NCI-H1105 treated with DMSO at 0.1 percent for 48 hours (cell line): ENCODE measurements at regions not wholly inside any gene's neighbourhood (a gene's known extent, or its start where the extent isn't known, plus 50 kb on each side); places are given as distances from the start of the nearest gene placed in this dataset.
A peak's percentile ranks its signal among the peaks of the same experiment; 100 is the strongest.

Experiments
- DNase-seq: peaks from one replicate; lab custom pipeline; 2025; lab: John Stamatoyannopoulos, UW

DNA sequence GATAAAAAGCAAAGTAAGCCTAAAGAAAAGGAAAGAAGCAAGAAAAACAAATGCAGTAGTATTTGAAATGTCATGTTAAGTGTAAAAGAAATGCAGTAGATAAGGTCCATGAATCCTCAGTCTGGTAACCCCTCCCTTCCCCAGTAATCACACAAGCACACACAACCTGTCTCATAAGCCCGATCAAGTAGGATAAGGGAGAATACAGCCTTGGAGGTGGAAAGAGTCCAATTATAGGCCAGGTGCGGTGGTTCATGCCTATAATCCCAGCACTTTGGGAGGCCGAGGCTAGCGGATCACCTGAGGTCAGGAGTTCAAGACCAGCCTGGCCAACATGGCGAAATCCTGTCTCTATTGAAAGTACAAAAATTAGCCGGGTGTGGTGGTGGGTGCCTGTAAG lies 117.9 kb downstream of the GADD45G start:
- DNase-seq: no peak

DNA sequence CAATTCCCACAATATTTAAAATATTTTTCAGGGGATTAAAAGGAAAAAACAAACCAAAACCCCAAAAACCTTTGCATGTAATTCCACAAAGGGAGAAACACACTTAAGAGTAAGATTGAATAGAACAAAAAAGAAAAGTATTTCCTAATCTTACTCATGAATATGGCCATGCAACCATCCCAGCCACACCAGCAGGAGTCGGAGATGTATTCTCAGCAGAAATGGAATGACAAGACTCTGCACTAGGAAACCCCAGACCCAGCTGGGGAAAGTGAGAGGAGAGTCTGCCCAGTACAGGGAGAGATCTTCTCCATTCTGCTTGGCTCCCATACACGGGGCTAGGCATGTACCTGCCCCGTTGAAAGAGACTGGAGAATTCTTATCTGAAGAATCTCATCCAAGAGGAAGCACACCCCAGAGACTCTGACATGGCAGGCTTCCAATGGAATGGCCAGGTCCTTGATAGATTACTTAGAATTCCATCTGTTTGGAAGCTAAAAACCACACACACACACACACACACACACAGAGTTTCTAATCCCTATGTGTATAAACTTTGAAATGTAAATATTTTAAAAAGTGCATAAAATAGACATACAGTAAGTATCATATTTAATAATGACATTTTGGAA lies 118.8 kb downstream of the GADD45G start:
- peak; percentile 12 for DNase-seq

- DNase-seq: no peak
Measured at GRCh38 chr9:89724659-89725058, 119.8 kb downstream of the GADD45G start.

- DNase-seq: no peak
Measured at GRCh38 chr9:89725271-89725670, 120.5 kb downstream of the GADD45G start.

GRCh38 chr9:89729954-89730530 lies 125.2 kb downstream of the GADD45G start:
- DNase-seq: no peak

DNA sequence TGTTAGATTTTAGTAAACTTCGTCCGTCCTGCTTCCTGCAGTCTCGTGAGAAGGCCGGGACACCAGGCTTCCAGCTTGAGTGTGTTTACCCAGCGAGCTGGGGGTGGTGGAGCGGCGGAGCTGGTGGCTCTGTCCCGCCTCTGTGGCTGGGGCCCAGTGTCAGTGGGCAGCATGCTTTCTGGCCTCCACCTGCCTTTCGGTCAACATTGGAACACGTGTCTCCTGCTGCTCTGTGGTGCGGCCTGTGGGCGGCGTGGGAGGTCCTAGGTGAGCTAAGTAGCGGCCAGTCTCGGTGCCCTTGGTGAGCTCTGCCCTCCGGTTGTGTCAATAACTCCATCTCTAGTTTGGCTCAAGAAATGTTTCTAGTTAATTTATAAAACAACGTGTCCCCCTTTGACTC lies 125.9 kb downstream of the GADD45G start:
- DNase-seq: no peak

DNA sequence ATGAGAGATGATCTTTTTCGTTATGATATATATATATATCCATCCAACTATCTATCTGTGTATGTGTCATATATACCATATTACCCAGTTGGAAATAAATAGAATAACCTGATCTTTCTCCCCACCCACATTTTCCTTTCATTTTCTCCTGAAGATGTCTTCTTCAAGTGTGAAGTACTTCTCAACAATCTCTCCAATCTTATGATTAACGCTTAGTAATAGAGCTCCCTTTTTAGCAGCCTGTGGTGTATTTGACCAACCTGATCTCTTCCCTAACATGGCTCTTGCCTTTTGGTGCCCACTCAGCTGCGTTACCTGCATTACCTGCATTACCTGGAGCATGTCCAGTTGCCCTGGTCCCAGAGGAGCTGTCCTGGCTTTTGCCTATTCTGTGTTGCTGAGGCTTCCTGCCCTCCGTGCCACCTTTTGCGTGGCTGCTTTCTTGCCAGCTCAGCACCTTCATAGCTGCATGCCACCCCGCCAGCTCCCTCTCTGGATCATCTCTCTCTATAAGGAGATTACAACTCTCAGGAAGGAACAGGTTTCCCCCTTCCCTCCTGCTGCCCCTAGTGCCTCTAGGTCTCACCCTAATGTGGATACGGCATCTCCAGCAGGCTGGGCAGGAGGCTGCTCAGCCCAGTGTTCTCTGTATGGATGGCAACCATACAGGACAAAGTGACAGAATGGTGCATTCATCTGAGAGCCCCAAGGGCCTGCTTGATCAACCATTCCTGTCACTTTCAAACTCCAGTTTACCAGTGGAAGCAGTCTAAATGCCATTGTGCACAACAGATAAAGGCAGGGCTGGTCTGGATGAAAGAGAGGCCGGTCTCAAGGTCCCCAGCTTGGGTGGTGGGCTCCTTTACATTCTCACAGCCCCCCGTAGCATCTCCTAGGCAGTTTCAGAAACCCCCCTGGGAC lies 126.7 kb downstream of the GADD45G start:
- no peak for DNase-seq

GRCh38 chr9:89732295-89732938 lies 127.6 kb downstream of the GADD45G start:
- DNase-seq: peak; percentile 4

DNA sequence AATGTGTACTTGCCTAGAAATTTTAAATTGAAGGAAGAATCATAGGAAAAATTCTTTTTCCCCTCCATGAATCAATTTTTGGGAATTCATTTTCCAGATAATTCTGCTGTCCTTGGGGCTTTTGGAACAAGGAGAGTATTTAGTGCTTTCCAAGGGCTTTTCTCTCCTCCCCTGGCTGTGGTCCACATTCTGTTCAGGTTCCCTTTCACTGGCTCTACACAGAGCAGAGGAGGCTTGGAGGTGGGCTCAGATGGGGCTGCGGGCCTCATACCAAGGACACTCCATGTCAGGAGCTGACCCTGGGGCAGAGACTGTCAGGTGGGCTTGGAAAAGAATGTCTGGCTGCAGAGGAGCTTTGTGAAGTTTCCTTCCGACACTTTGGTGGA lies 128.1 kb downstream of the GADD45G start:
- DNase-seq: no peak

GRCh38 chr9:89734600-89735041 lies 129.8 kb downstream of the GADD45G start:
- DNase-seq: no peak

DNA sequence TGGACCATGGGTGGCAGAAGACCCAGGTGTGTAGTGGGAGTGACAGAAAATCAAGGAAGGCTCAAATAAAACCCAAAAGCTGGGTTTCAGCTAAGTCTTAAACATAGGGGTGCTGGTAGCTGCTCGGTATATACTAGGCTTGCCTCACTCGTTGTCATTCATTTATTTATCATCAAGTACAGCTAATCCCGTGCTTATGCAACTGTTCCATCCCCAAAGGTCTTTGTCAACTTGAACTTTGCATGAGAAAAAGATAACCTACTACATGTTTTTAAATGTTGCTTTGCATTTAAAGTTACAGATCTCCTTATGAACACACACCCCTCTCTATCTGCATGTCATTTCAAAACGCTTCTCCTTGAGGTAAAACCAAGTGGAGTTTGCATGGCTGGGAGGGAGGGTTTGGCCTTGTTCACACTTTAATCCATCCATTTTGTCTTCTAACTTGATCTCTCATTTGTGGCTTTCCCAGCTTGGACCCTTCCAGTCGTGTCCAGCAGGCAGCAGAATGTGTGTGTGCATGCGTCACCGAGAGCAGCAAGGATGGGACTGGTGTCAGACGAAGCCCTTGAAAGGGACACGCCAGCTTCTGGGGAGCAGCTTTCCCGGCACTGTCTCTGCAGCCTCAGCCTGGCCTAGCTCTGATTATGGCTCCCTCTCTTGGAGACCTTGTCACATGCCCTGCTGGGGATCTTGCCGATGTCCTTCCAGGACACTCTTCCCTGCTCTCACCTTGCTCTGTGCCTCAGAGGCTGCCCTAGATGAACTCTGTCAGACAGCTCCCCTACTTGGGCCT lies 133.5 kb downstream of the GADD45G start:
- DNase-seq: no peak

GRCh38 chr9:89739511-89739910 lies 134.7 kb downstream of the GADD45G start:
- DNase-seq: no peak

- DNase-seq: no peak
Measured at GRCh38 chr9:89739916-89740315, 135.1 kb downstream of the GADD45G start.

DNA sequence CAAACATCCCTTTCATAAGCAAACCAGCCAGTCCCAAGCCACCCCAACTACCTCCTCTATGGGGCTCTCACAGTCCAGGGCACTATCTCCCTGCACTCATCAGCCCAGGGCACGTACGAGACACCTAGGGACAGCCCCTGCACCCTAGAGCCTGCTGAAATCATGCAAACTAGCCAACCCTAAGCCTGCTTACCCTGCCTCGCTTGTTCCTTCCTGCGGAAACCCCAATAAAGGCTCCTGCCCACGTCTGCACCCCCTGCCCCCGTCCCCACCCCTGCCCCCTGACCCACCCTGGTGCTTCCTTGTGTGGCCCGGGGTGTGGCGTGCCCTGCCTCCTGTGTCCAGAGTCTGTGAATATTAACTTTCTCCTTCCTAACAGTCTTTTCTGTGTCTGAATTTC lies 135.9 kb downstream of the GADD45G start:
- no peak for DNase-seq

DNA sequence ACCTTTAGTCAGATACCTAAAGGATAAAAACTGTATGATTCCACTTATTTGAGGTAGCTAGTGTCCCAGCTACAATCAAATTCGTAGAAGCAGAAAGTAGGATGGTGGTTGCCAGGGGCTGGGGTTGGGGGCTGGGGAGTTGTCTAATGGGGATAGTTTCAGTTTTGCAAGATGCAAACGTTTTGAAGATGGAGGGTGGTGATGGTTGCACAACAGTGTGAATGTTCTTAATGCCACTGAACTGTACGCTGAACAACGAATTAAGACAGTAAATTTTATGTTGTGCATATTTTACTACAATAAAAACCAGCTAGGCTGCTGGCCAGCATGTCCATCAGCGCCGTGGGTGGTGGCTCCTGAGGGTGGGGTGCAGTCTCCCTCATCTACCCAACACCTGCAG lies 137.8 kb downstream of the GADD45G start:
- DNase-seq: no peak

- no peak for DNase-seq
Measured at GRCh38 chr9:89743216-89743572, 138.4 kb downstream of the GADD45G start.

DNA sequence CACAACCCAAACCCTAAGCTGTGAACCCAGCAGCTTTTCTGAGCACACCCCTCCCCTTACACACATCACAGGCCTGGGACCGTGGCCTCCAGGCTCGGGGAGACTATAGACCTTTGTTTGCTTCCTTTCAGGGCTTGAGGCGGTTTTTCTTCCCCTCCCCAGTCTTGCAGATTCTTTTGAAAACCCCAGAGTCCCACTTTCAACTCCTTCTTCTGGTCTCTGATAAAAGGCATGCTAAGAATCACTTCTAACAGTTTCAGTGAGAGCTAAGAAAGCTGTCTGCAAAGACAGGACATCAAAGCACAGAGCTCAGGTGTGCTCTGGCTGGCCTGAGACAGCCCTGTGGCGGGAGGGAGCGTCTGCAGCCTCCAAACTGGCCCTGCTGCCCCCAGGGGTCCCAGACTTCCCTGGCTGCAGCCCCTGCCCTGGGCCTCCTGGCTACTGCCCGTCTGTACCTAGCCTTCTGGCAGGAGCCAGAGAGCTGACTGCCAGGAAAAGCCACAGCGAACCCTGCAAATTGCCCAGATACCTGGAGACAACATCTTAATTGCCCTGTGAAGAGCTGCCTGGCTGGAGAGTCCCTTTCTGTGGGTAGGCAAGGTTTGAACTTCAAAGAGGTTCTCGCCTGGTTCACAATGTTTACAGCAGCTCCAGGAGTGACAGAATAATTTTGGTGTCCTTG lies 138.9 kb downstream of the GADD45G start:
- DNase-seq: no peak

DNA sequence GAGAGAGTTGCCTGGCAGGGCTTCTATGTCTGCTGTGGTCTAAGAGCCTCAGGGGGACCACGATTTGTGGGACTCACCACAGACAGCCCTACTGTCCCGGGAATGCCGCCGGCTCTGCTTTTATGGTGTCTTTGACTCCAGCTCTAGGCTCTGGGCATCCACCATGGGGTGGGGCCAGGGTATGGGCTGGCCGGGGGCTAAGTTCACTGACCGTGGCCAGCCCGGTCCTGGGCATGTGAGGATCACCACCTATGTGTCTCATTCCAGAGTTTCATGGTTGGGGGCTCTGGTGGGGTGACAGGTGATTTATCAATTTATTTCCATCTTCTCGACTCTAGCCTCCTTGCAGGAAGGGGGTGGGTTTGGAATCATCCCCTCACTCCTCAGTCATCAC lies 139.4 kb downstream of the GADD45G start:
- DNase-seq: no peak

DNA sequence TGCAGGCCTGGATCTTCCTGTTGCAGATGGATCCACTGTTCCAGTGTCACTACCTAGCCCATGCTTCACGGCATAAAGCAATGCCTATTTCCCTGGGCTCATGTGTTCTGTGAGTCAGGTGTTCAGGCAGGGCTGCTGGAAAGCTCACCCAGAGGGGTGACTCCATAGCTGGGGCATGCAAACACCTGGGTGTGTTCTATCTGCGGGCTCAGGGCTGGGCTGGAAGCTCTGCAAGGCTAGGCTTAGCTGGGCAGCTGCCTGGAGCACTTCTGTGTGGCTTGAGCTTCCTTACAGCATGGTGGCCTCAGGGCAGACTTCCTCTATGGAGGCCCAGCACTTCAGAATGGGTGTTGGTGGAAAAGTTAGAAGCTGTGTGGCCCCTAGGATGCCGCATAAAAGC lies 139.9 kb downstream of the GADD45G start:
- no peak for DNase-seq

DNA sequence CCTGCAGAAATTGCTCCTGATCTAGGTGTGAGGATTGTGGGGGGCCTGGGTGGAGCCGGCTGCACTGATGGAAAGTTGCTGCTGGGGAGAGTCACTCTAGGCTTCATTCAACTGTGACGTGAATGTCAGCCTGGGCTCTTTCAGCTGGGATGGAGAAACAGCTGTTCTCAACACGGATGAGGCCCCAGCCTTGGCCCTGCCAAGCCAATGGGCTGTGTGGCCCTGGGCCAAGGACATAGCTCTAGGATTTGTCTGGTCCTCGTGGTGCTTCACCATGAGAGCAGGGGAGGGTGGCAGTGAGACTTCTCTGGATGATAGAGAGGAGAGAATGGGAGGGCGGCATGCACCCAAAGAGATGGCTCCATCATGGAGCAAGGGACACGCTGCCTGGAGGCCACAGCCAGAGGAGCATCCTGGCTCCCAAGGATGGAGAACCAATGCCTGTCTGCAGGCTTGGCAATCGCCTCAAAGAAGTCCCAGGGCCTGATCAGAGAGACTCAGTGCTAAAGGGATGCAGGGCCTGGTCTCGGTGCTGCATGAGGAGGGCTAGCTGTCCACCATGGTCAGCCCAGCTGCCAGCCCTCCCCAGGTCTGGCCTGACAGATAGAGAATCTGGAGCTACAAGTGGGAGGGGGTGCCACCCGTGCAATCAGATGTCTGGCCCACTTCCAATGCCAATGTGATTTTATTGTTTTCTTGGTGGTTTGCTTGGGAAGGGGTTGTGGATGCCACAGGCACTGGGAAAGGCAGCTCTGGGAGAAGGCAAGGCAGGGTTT lies 141.0 kb downstream of the GADD45G start:
- DNase-seq: no peak
